Liver (tissue), 8 donors: ENCODE measurements at regions not wholly inside any gene's neighbourhood (a gene's known extent, or its start where the extent isn't known, plus 50 kb on each side); places are given as distances from the start of the nearest gene placed in this dataset.

Source experiments
- DNase-seq: peaks from one replicate; pipeline ENCODE4 v3.0.0-alpha.2; 2017; ENCODE audit warnings: low spot score
- H3K27ac ChIP-seq, 2 donors: one replicate each; pipeline ENCODE4 v1.7.0; 2013; ENCODE audit warnings: inconsistent platforms in 2 of 2, low read length in 2 of 2, control low read depth in 1 of 2, low read depth in 1 of 2, mild to moderate bottlenecking in 1 of 2
- H3K27me3 ChIP-seq, 4 donors: one replicate each; pipeline versions ENCODE4 v1.6.1 to v1.7.0; 2013; ENCODE audit warnings: low read length in 3 of 4, inconsistent platforms in 1 of 4, mild to moderate bottlenecking in 1 of 4, moderate library complexity in 1 of 4; ENCODE audit not compliant: control insufficient read depth in 4 of 4, insufficient read depth in 4 of 4
- H3K36me3 ChIP-seq, 4 donors: one replicate each; pipeline versions ENCODE4 v1.6.1 to v1.7.0; 2013; ENCODE audit warnings: low read length in 3 of 4, mild to moderate bottlenecking in 3 of 4, low read depth in 1 of 4, moderate library complexity in 1 of 4; ENCODE audit not compliant: control insufficient read depth in 4 of 4, insufficient read depth in 3 of 4
- H3K4me1 ChIP-seq, 4 donors: one replicate each; pipeline versions ENCODE4 v1.6.1 to v1.7.0; 2013; ENCODE audit warnings: low read length in 3 of 4, mild to moderate bottlenecking in 3 of 4, moderate library complexity in 1 of 4; ENCODE audit not compliant: control insufficient read depth in 4 of 4, insufficient read depth in 4 of 4
- H3K4me3 ChIP-seq, 3 donors: one replicate each; pipeline versions ENCODE4 v1.6.1 to v1.7.0; 2013; ENCODE audit warnings: low read length in 3 of 3, control low read depth in 1 of 3, low read depth in 1 of 3, mild to moderate bottlenecking in 1 of 3
- H3K9ac ChIP-seq, 2 donors: one replicate each; pipeline ENCODE4 v1.7.0; 2013; ENCODE audit warnings: low read length in 2 of 2, mild to moderate bottlenecking in 2 of 2, moderate library complexity in 2 of 2, control low read depth in 1 of 2, low read depth in 1 of 2
- H3K9me3 ChIP-seq, 4 donors: one replicate each; pipeline versions ENCODE4 v1.6.1 to v1.7.0; 2013; ENCODE audit warnings: low read length in 3 of 4; ENCODE audit not compliant: control insufficient read depth in 4 of 4
- ATF3 ChIP-seq: IDR thresholded peaks from 2 replicates; pipeline ENCODE4 v1.6.1; 2016; ENCODE audit warnings: antibody characterized with exemption
- CTCF ChIP-seq: fragments of 150-350 bp; IDR thresholded peaks from 2 replicates; pipeline ENCODE4 v1.5.1; 2017; ENCODE audit warnings: improper control_type of control experiment, low read depth, low read length; ENCODE audit not compliant: missing input control
- EGR1 ChIP-seq, 2 donors: IDR thresholded peaks; 2 replicates each; pipeline ENCODE4 v1.6.1; 2016 to 2018; ENCODE audit warnings: antibody characterized with exemption in 2 of 2, low read depth in 2 of 2
- FOXA1 ChIP-seq: IDR thresholded peaks from 2 replicates; pipeline ENCODE4 v1.6.1; 2016; ENCODE audit warnings: antibody characterized with exemption
- FOXA2 ChIP-seq: IDR thresholded peaks from 2 replicates; pipeline ENCODE4 v1.6.1; 2016; ENCODE audit warnings: antibody characterized with exemption
- GABPA ChIP-seq, 2 donors: IDR thresholded peaks in 1 of 2; conservative IDR thresholded peaks in 1 of 2; 2 replicates each; pipeline ENCODE4 v1.6.1; 2016; ENCODE audit warnings: antibody characterized with exemption in 2 of 2, mild to moderate bottlenecking in 1 of 2, moderate library complexity in 1 of 2
- HNF4A ChIP-seq, 2 donors: conservative IDR thresholded peaks; 2 replicates each; pipeline ENCODE4 v1.6.1; 2016; ENCODE audit warnings: antibody characterized with exemption in 2 of 2, mild to moderate bottlenecking in 2 of 2
- HNF4G ChIP-seq: IDR thresholded peaks from 2 replicates; pipeline ENCODE4 v1.6.1; 2016; ENCODE audit warnings: antibody characterized with exemption
- NR2F2 ChIP-seq: IDR thresholded peaks from 2 replicates; pipeline ENCODE4 v1.6.1; 2016; ENCODE audit warnings: antibody characterized with exemption
- RAD21 ChIP-seq, 2 donors: IDR thresholded peaks; 2 replicates each; pipeline ENCODE4 v1.6.1; 2016; ENCODE audit warnings: antibody characterized with exemption in 2 of 2, mild to moderate bottlenecking in 2 of 2
- REST ChIP-seq: IDR thresholded peaks from 2 replicates; pipeline ENCODE4 v1.6.1; 2016; ENCODE audit warnings: antibody characterized with exemption, mild to moderate bottlenecking
- RXRA ChIP-seq, 2 donors: IDR thresholded peaks; 2 replicates each; pipeline ENCODE4 v1.6.1; 2017 to 2018; ENCODE audit warnings: antibody characterized with exemption in 2 of 2, mild to moderate bottlenecking in 1 of 2
- SP1 ChIP-seq: IDR thresholded peaks from 2 replicates; pipeline ENCODE4 v1.6.1; 2018; ENCODE audit warnings: antibody characterized with exemption, mild to moderate bottlenecking
- TAF1 ChIP-seq: conservative IDR thresholded peaks from 2 replicates; pipeline ENCODE4 v1.6.1; 2016; ENCODE audit warnings: antibody characterized with exemption, mild to moderate bottlenecking
- YY1 ChIP-seq: IDR thresholded peaks from 2 replicates; pipeline ENCODE4 v1.6.1; 2016; ENCODE audit warnings: antibody characterized with exemption, mild to moderate bottlenecking
- WGBS: extraction: QIAGEN DNeasy Blood & Tissue Kit; methylation state at CpG from one replicate; pipeline ENCODE4 v1.1.7; 2013; 5-methylcytosine and 5-hydroxymethylcytosine counted together
- TF ChIP-seq, protein P1 (sequence below): IDR thresholded peaks from 2 replicates; pipeline ENCODE4 v1.6.1; 2016; ENCODE audit warnings: antibody characterized with exemption
- TF ChIP-seq, protein P2 (sequence below): IDR thresholded peaks from 2 replicates; pipeline ENCODE4 v1.6.1; 2016; ENCODE audit warnings: antibody characterized with exemption
- donor health status: healthy.
- donor health status: healthy.
- donor health status: healthy.
- donor health status: healthy.
- donor health status: healthy.

DNA sequence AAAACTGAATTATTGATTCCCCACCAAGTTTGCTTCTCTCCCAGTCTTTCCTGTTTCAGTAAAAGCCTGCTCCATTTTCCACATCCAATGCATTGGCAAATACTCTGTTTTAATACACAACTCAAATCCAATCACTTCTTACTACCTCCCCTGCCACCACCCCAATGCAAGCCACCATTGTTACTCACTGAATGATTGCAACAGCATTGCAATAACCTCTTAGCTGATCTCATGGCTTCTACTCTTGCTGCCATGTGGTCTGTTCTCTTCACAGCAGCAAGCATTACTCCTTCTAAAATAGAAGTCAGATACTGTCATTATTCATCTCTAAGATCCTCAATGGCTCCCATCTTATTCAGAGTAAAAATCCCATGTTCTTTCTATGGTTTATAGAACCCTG, 123.4 kb downstream of the ATP6V1G3 start:
- H3K27me3 ChIP-seq: peaks cover 0 to 5% (median 0%) of the 10 kb centered on the region in 4 donors
- no peak for DNase-seq
- no peak overlapping the region for H3K9ac ChIP-seq
- no peaks in the 10 kb centered on the region for H3K9me3 ChIP-seq
- no peaks in the 10 kb centered on the region for H3K4me1 ChIP-seq
- no peak for TF ChIP-seq FOXA1
- TF ChIP-seq RXRA (IDR thresholded peaks at IDR 0.05): no peak
- TF ChIP-seq TAF1: no peak
- no peak for TF ChIP-seq ATF3
- TF ChIP-seq SP1: no peak
- no peak for TF ChIP-seq REST
- no peak for TF ChIP-seq FOXA2
- TF ChIP-seq, protein P1, sequence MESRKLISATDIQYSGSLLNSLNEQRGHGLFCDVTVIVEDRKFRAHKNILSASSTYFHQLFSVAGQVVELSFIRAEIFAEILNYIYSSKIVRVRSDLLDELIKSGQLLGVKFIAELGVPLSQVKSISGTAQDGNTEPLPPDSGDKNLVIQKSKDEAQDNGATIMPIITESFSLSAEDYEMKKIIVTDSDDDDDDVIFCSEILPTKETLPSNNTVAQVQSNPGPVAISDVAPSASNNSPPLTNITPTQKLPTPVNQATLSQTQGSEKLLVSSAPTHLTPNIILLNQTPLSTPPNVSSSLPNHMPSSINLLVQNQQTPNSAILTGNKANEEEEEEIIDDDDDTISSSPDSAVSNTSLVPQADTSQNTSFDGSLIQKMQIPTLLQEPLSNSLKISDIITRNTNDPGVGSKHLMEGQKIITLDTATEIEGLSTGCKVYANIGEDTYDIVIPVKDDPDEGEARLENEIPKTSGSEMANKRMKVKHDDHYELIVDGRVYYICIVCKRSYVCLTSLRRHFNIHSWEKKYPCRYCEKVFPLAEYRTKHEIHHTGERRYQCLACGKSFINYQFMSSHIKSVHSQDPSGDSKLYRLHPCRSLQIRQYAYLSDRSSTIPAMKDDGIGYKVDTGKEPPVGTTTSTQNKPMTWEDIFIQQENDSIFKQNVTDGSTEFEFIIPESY: no peak
- TF ChIP-seq NR2F2: no peak
- TF ChIP-seq HNF4G: no peak
- no peak overlapping the region for H3K4me3 ChIP-seq
- H3K36me3 ChIP-seq: no peaks in the 10 kb centered on the region
- no peak overlapping the region for H3K27ac ChIP-seq

DNA sequence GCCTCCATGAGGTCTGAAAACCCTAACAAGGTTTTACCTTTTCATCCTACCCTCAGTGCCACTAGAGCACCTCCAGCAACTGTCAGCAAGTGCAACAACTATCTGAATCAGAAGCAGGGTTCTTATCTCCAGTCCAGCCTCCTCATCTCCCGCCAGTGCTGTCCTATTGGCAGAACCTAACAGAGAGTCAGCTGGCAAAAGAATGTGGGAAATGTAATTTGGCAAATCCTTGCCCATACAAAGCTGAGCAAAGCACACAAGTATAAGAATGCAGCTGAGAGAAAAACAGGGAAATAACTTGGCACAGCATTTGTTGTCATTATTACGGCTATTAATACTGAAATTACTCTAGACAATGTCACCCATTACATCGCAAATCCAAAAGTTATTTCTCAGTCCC, 124.2 kb downstream of the ATP6V1G3 start:
- H3K27ac ChIP-seq: no peak overlapping the region
- no peak for DNase-seq
- no peak overlapping the region for H3K9ac ChIP-seq
- no peak overlapping the region for H3K4me3 ChIP-seq
- WGBS: 64% methylated on average over 3 of the region's 3 CpGs
- H3K27me3 ChIP-seq: peaks cover 0 to 5% (median 0%) of the 10 kb centered on the region in 4 donors
- H3K36me3 ChIP-seq: no peaks in the 10 kb centered on the region
- no peaks in the 10 kb centered on the region for H3K9me3 ChIP-seq
- no peaks in the 10 kb centered on the region for H3K4me1 ChIP-seq
- TF ChIP-seq FOXA1 (no peak), RXRA (IDR thresholded peaks at IDR 0.05) (no peak), SP1 (no peak), NR2F2 (no peak), RAD21 (IDR thresholded peaks at IDR 0.05) (no peak), HNF4G (no peak), TAF1 (no peak), ATF3 (no peak), GABPA (IDR thresholded peaks at IDR 0.05 in 1 of 2, conservative IDR thresholded peaks at IDR 0.05 in 1 of 2) (no peak), FOXA2 (no peak), HNF4A (conservative IDR thresholded peaks at IDR 0.05) (no peak), CTCF (no peak), EGR1 (IDR thresholded peaks at IDR 0.05; ENCODE audit: low read depth in 2 of 2) (no peak), REST (no peak), YY1 (no peak)
- TF ChIP-seq, protein P2, sequence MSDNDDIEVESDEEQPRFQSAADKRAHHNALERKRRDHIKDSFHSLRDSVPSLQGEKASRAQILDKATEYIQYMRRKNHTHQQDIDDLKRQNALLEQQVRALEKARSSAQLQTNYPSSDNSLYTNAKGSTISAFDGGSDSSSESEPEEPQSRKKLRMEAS: no peak
- TF ChIP-seq, protein P1: no peak
